ENCODE measurements at regions not wholly inside any gene's neighbourhood (a gene's known extent, or its start where the extent isn't known, plus 50 kb on each side); places are given as distances from the start of the nearest gene placed in this dataset.

DNA sequence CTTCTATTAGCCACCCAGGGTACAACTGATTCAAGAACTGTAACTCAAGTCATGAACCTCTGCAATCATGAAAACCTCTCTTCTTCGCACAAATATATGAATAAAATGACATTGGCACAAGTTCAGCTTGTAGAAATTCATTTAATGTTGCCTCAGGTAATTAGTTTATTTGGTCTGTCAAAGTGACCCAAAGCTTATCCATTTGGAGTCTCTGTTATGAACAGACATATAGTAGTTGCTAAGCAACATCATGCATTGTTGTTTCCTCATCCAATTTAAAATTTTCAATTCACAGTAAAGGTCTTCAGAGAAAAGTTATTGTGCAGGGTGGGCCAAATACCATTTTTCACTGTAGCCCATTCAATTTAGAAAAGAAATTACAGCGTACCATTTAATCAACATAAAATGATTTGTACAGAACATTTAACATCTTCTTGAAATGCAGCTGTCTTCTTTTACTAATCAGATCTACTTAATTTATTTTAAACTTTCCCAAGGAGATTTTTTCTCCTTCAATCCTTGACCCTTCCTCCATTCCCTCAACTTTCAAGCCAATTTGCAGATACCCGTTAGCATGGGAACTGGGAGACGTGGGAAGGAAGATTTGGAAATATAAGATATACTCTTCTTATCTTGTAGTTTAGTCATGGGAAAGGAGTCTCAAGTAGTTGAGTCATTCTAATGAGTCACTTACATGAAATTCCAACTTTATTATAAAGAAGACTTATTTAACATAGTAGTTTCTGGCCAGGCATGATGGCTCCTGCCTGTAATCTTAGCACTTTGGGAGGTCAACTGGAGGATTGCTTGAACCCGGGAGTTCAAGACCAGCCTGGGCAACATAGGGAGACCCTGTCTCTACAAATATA, 231.3 kb downstream of the ATPSCKMT start:
- no peak for TF ChIP-seq CTCF (conservative IDR thresholded peaks at IDR 0.05)
- TF ChIP-seq EZH2 (IDR thresholded peaks at IDR 0.05; ENCODE audit: low read depth) = no peak
